HEK293 (cell line): ENCODE measurements at regions not wholly inside any gene's neighbourhood (a gene's known extent, or its start where the extent isn't known, plus 50 kb on each side); places are given as distances from the start of the nearest gene placed in this dataset.

Experiments used
- CTCF ChIA-PET: fragments of 350-600 bp; formaldehyde crosslinking; extraction: SDS; loops from one replicate; lab custom pipeline; 2021; ENCODE audit warnings: antibody characterized with exemption; lab: Yijun Ruan, JAX
- POLR2A ChIA-PET: fragments of 300-600 bp; formaldehyde crosslinking; extraction: SDS; loops from one replicate; lab custom pipeline; 2020; ENCODE audit warnings: antibody characterized with exemption, inconsistent platforms; lab: Yijun Ruan, JAX
- H3K27ac ChIP-seq: fragments of 200-500 bp; sonication (Bioruptor generic); 2 replicates; pipeline ENCODE4 v1.5.1; 2014; ENCODE audit warnings: low read depth, low read length, control low read depth, inconsistent platforms; ENCODE audit errors: extremely low read depth
- H3K36me3 ChIP-seq, 2 experiments: fragments of 200-500 bp in 1 of 2; sonication (Bioruptor generic) in 1 of 2; 1 replicate in 1 of 2; 2 replicates in 1 of 2; pipeline ENCODE4 v1.5.1; 2014 to 2017; ENCODE audit warnings: inconsistent platforms in 2 of 2, low read length in 2 of 2; ENCODE audit not compliant: control insufficient read depth in 2 of 2, insufficient read depth in 1 of 2
- H3K4me1 ChIP-seq: fragments of 200-500 bp; sonication (Bioruptor generic); 2 replicates; pipeline ENCODE4 v1.5.1; 2014; ENCODE audit warnings: mild to moderate bottlenecking, low read length, inconsistent platforms; ENCODE audit not compliant: control insufficient read depth, insufficient read depth
- H3K4me3 ChIP-seq: 2 replicates; pipeline ENCODE4 v1.5.1; 2011; ENCODE audit warnings: low read depth, mild to moderate bottlenecking, control low read depth, low read length, moderate library complexity
- H3K9me3 ChIP-seq: fragments of 200-500 bp; sonication (Bioruptor generic); 2 replicates; pipeline ENCODE4 v1.5.1; 2014; ENCODE audit warnings: low read depth, low read length, inconsistent platforms; ENCODE audit not compliant: control insufficient read depth, insufficient read depth
- EGR2 ChIP-seq: fragments of 450-650 bp; formaldehyde crosslinking; IDR thresholded peaks from 2 replicates; pipeline ENCODE4 v1.5.1; 2016; ENCODE audit warnings: low read depth, missing biosample characterization, missing genetic modification characterization
- GLI2 ChIP-seq: fragments of 450-650 bp; formaldehyde crosslinking; IDR thresholded peaks from 2 replicates; pipeline ENCODE4; 2017; ENCODE audit warnings: missing biosample characterization, missing genetic modification characterization, low read depth, borderline replicate concordance
- HOXC10 ChIP-seq: sonication (generic); formaldehyde crosslinking; IDR thresholded peaks from 2 replicates; pipeline ENCODE4 v1.8.1; 2023; ENCODE audit warnings: mild to moderate bottlenecking, missing genetic modification reagents
- IKZF3 ChIP-seq: fragments of 450-650 bp; IDR thresholded peaks from 2 replicates; pipeline ENCODE4 v1.5.0; 2018; ENCODE audit warnings: missing biosample characterization, mild to moderate bottlenecking, missing genetic modification characterization, moderate library complexity
- KLF1 ChIP-seq: fragments of 450-650 bp; formaldehyde crosslinking; IDR thresholded peaks from 2 replicates; pipeline ENCODE4 v1.5.1; 2016; ENCODE audit warnings: missing biosample characterization, missing genetic modification characterization
- KLF9 ChIP-seq: fragments of 450-650 bp; formaldehyde crosslinking; IDR thresholded peaks from 2 replicates; pipeline ENCODE4 v1.5.1; 2016; ENCODE audit warnings: missing biosample characterization, missing genetic modification characterization, low read depth
- MEIS1 ChIP-seq: sonication (generic); formaldehyde crosslinking; IDR thresholded peaks from 2 replicates; pipeline ENCODE4 v1.8.1; 2022; ENCODE audit warnings: missing genetic modification reagents, mild to moderate bottlenecking, borderline replicate concordance
- PATZ1 ChIP-seq: fragments of 450-650 bp; formaldehyde crosslinking; IDR thresholded peaks from 2 replicates; pipeline ENCODE4 v1.5.1; 2016; ENCODE audit warnings: missing biosample characterization, missing genetic modification characterization
- REPIN1 ChIP-seq: fragments of 450-650 bp; formaldehyde crosslinking; IDR thresholded peaks from 2 replicates; pipeline ENCODE4 v1.5.1; 2017; ENCODE audit warnings: missing biosample characterization, missing genetic modification characterization, low read depth
- SP2 ChIP-seq: fragments of 450-650 bp; formaldehyde crosslinking; IDR thresholded peaks from 2 replicates; pipeline ENCODE4 v1.5.1; 2016; ENCODE audit warnings: missing biosample characterization, missing genetic modification characterization
- ZBTB11 ChIP-seq: fragments of 450-650 bp; formaldehyde crosslinking; conservative IDR thresholded peaks from 2 replicates; pipeline ENCODE4 v1.5.1; 2016; ENCODE audit warnings: low read depth, missing biosample characterization, missing genetic modification characterization
- ZBTB49 ChIP-seq: fragments of 450-650 bp; formaldehyde crosslinking; IDR thresholded peaks from 2 replicates; pipeline ENCODE4 v1.5.1; 2016; ENCODE audit warnings: missing biosample characterization, missing genetic modification characterization, low read depth
- ZBTB8A ChIP-seq: fragments of 450-650 bp; formaldehyde crosslinking; IDR thresholded peaks from 2 replicates; pipeline ENCODE4 v1.5.1; 2016; ENCODE audit warnings: missing biosample characterization, missing genetic modification characterization
- ZIC2 ChIP-seq: fragments of 450-650 bp; formaldehyde crosslinking; IDR thresholded peaks from 2 replicates; pipeline ENCODE4 v1.5.1; 2016; ENCODE audit warnings: missing biosample characterization, missing genetic modification characterization
- ZNF10 ChIP-seq: fragments of 450-650 bp; formaldehyde crosslinking; IDR thresholded peaks from 2 replicates; pipeline ENCODE4 v1.5.1; 2017; ENCODE audit warnings: missing biosample characterization, missing genetic modification characterization
- ZNF121 ChIP-seq: fragments of 450-650 bp; formaldehyde crosslinking; IDR thresholded peaks from 2 replicates; pipeline ENCODE4 v1.5.1; 2016; ENCODE audit warnings: missing biosample characterization, missing genetic modification characterization
- ZNF146 ChIP-seq: fragments of 450-650 bp; formaldehyde crosslinking; IDR thresholded peaks from 2 replicates; pipeline ENCODE4 v1.5.1; 2016; ENCODE audit warnings: missing biosample characterization, missing genetic modification characterization
- ZNF214 ChIP-seq: fragments of 450-650 bp; formaldehyde crosslinking; IDR thresholded peaks from 2 replicates; pipeline ENCODE4 v1.5.1; 2017; ENCODE audit warnings: missing biosample characterization, mild to moderate bottlenecking, missing genetic modification characterization, borderline replicate concordance
- ZNF274 ChIP-seq, 2 experiments: fragments of 200-500 bp in 1 of 2; fragments of 450-650 bp in 1 of 2; sonication (Bioruptor generic) in 1 of 2; formaldehyde crosslinking in 1 of 2; IDR thresholded peaks; 2 replicates each; pipeline versions ENCODE4 v1.5.1 to v1.6.1; 2014 to 2016; ENCODE audit warnings: borderline replicate concordance in 1 of 2, inconsistent platforms in 1 of 2, low read length in 1 of 2, missing biosample characterization in 1 of 2, missing genetic modification characterization in 1 of 2
- ZNF311 ChIP-seq: fragments of 450-650 bp; formaldehyde crosslinking; IDR thresholded peaks from 2 replicates; pipeline ENCODE4 v1.5.1; 2017; ENCODE audit warnings: missing biosample characterization, missing genetic modification characterization, borderline replicate concordance
- ZNF362 ChIP-seq: fragments of 450-650 bp; formaldehyde crosslinking; IDR thresholded peaks from 2 replicates; pipeline ENCODE4 v1.5.1; 2016; ENCODE audit warnings: missing biosample characterization, missing genetic modification characterization
- ZNF404 ChIP-seq: fragments of 450-650 bp; formaldehyde crosslinking; IDR thresholded peaks from 2 replicates; pipeline ENCODE4 v1.5.1; 2017; ENCODE audit warnings: missing biosample characterization, missing genetic modification characterization
- ZNF416 ChIP-seq: fragments of 450-650 bp; formaldehyde crosslinking; IDR thresholded peaks from 2 replicates; pipeline ENCODE4 v1.5.1; 2016; ENCODE audit warnings: missing biosample characterization, missing genetic modification characterization
- ZNF692 ChIP-seq: fragments of 450-650 bp; formaldehyde crosslinking; IDR thresholded peaks from 2 replicates; pipeline ENCODE4 v1.5.1; 2016; ENCODE audit warnings: missing biosample characterization, missing genetic modification characterization
- ZNF785 ChIP-seq: fragments of 450-650 bp; formaldehyde crosslinking; IDR thresholded peaks from 2 replicates; pipeline ENCODE4 v1.5.1; 2016; ENCODE audit warnings: missing biosample characterization, missing genetic modification characterization
- ZNF791 ChIP-seq: fragments of 450-650 bp; formaldehyde crosslinking; IDR thresholded peaks from 2 replicates; pipeline ENCODE4 v1.5.1; 2016; ENCODE audit warnings: missing biosample characterization, missing genetic modification characterization

GRCh38 chr15:62636823-62637573 lies 405.5 kb upstream of the TPM1 start:
- CTCF ChIA-PET: interaction anchor here (0.6 to 0.9 kb wide), 4 partner anchors 33 to 903 kb away, joined by 3 to 4 read pairs (median 4); no protein-coding TSS in a partner anchor
- no peak overlapping the region for H3K4me3 ChIP-seq

GRCh38 chr15:62637574-62637897 lies 405.0 kb upstream of the TPM1 start:
- H3K27ac ChIP-seq: no peak overlapping the region
- H3K9me3 ChIP-seq: no peaks in the 10 kb centered on the region
- TF ChIP-seq ZBTB11 (no peak), ZNF10 (tag by site-specific recombination) (no peak), ZNF121 (tag by site-specific recombination) (no peak), ZNF692 (no peak), MEIS1 (CRISPR knock-in tag) (no peak), REPIN1 (tag by site-specific recombination) (no peak), EGR2 (no peak), ZBTB8A (tag by site-specific recombination) (no peak), ZNF146 (tag by site-specific recombination) (no peak), ZNF362 (tag by site-specific recombination) (no peak), IKZF3 (no peak), PATZ1 (tag by site-specific recombination) (no peak), ZNF791 (tag by site-specific recombination) (no peak), KLF1 (no peak), GLI2 (tag by site-specific recombination) (no peak), ZNF311 (no peak), ZNF416 (tag by site-specific recombination) (no peak), ZNF214 (tag by site-specific recombination) (no peak)
- TF ChIP-seq, all 188 proteins: peak for 0
- Histone ChIP-seq H3K4me1 (no peaks in the 10 kb centered on the region), H3K4me3 (no peak overlapping the region), H3K36me3 (no peaks in the 10 kb centered on the region)
- ChIA-PET POLR2A (interaction anchor here (0.5 kb wide), 1 partner anchor 11 kb away, joined by 6 read pairs; no protein-coding TSS in a partner anchor), CTCF (interaction anchor here (0.6 to 0.9 kb wide), 3 partner anchors 33 to 902 kb away, joined by 4 read pairs; no protein-coding TSS in a partner anchor)

More at GRCh38 chr15:62636823-62637573, 405.5 kb upstream of the TPM1 start:
- no peaks in the 10 kb centered on the region for H3K9me3 ChIP-seq
- TF ChIP-seq SP2 (tag by site-specific recombination) (no peak), ZBTB49 (tag by site-specific recombination) (no peak), KLF9 (tag by site-specific recombination) (no peak), ZNF274 (IDR thresholded peaks at IDR 0.05; ENCODE audit: low read length) (no peak), ZNF274 (tag by site-specific recombination; IDR thresholded peaks at IDR 0.05; ENCODE audit: borderline replicate concordance) (no peak), ZIC2 (tag by site-specific recombination) (peak; percentile 67), ZNF404 (tag by site-specific recombination) (no peak), HOXC10 (CRISPR knock-in tag) (no peak), ZNF785 (tag by site-specific recombination) (no peak)
- TF ChIP-seq, all 188 proteins: peak for 1
- no peak overlapping the region for H3K27ac ChIP-seq
- POLR2A ChIA-PET: no interaction called here
- no peaks in the 10 kb centered on the region for H3K36me3 ChIP-seq
- H3K4me1 ChIP-seq: no peaks in the 10 kb centered on the region
